ENCODE measurements at regions not wholly inside any gene's neighbourhood (a gene's known extent, or its start where the extent isn't known, plus 50 kb on each side); places are given as distances from the start of the nearest gene placed in this dataset.

GRCh38 chr16:60318486-60318885, 1584.4 kb upstream of the GOT2 start:
- Mint-ChIP-seq H3K36me3 (peaks cover 0 to 3% (median 0%) of the 10 kb centered on the region in 3 donors), H3K4me3 (no peak overlapping the region), H3K9me3 (peaks cover 5 to 58% (median 23%) of the 10 kb centered on the region in 6 donors), H3K27me3 (ENCODE audit: low read depth in 3 of 3) (peaks cover 0 to 2% (median under 1%) of the 10 kb centered on the region in 3 donors), H3K4me1 (no peaks in the 10 kb centered on the region), H3K27ac (no peak overlapping the region)
- DNase-seq, result no peak

- no peak for DNase-seq
- Mint-ChIP-seq H3K4me3 (no peak overlapping the region), H3K27me3 (ENCODE audit: low read depth in 3 of 3) (peaks cover 0 to 2% (median 1%) of the 10 kb centered on the region in 3 donors), H3K27ac (no peak overlapping the region), H3K9me3 (peaks cover 11 to 59% (median 28%) of the 10 kb centered on the region in 6 donors), H3K36me3 (peaks cover 0 to 3% (median 0%) of the 10 kb centered on the region in 3 donors), H3K4me1 (no peaks in the 10 kb centered on the region)
Observed at GRCh38 chr16:60310846-60311445, 1576.8 kb upstream of the GOT2 start.

- no peaks in the 10 kb centered on the region for H3K4me1 Mint-ChIP-seq
- peaks cover 13 to 68% (median 33%) of the 10 kb centered on the region in 6 donors for H3K9me3 Mint-ChIP-seq
- no peak overlapping the region for H3K27ac Mint-ChIP-seq
- H3K27me3 Mint-ChIP-seq (ENCODE audit: low read depth in 3 of 3), result peaks cover 0 to 2% (median 1%) of the 10 kb centered on the region in 3 donors
- H3K36me3 Mint-ChIP-seq, result peaks cover 0 to 3% (median 0%) of the 10 kb centered on the region in 3 donors
- H3K4me3 Mint-ChIP-seq, result no peak overlapping the region
- no peak for DNase-seq
Observed at GRCh38 chr16:60304720-60305119, 1570.6 kb upstream of the GOT2 start.

GRCh38 chr16:60304066-60304465, 1570.0 kb upstream of the GOT2 start:
- Mint-ChIP-seq H3K9me3 (peaks cover 13 to 67% (median 31%) of the 10 kb centered on the region in 6 donors), H3K4me3 (no peak overlapping the region)

GRCh38 chr16:60302676-60303075, 1568.6 kb upstream of the GOT2 start:
- no peak overlapping the region for H3K4me3 Mint-ChIP-seq
- peaks cover 0 to 3% (median 0%) of the 10 kb centered on the region in 3 donors for H3K36me3 Mint-ChIP-seq
- H3K27me3 Mint-ChIP-seq (ENCODE audit: low read depth in 3 of 3), result peaks cover 0 to 2% (median 0%) of the 10 kb centered on the region in 3 donors
- H3K4me1 Mint-ChIP-seq, result no peaks in the 10 kb centered on the region
- peaks cover 11 to 55% (median 24%) of the 10 kb centered on the region in 6 donors for H3K9me3 Mint-ChIP-seq
- DNase-seq, result no peak
- H3K27ac Mint-ChIP-seq, result no peak overlapping the region

More at GRCh38 chr16:60304066-60304465, 1570.0 kb upstream of the GOT2 start:
- DNase-seq, result no peak
- peaks cover 0 to 2% (median 1%) of the 10 kb centered on the region in 3 donors for H3K27me3 Mint-ChIP-seq (ENCODE audit: low read depth in 3 of 3)
- H3K36me3 Mint-ChIP-seq, result peaks cover 0 to 3% (median 0%) of the 10 kb centered on the region in 3 donors
- H3K4me1 Mint-ChIP-seq, result no peaks in the 10 kb centered on the region
- no peak overlapping the region for H3K27ac Mint-ChIP-seq

- Mint-ChIP-seq H3K4me1 (no peaks in the 10 kb centered on the region), H3K4me3 (no peak overlapping the region), H3K27me3 (ENCODE audit: low read depth in 3 of 3) (peaks cover 0 to 2% (median 0%) of the 10 kb centered on the region in 3 donors)
Observed at GRCh38 chr16:60302261-60302660, 1568.1 kb upstream of the GOT2 start.

GRCh38 chr16:60299241-60299776, 1565.2 kb upstream of the GOT2 start:
- Mint-ChIP-seq H3K4me1 (no peaks in the 10 kb centered on the region), H3K9me3 (peaks cover 12 to 54% (median 19%) of the 10 kb centered on the region in 6 donors), H3K27ac (no peak overlapping the region), H3K27me3 (ENCODE audit: low read depth in 3 of 3) (peaks cover 0 to 3% (median 0%) of the 10 kb centered on the region in 3 donors), H3K4me3 (no peak overlapping the region), H3K36me3 (peaks cover 0 to 3% (median 0%) of the 10 kb centered on the region in 3 donors)
- DNase-seq, result no peak

More at GRCh38 chr16:60302261-60302660, 1568.1 kb upstream of the GOT2 start:
- no peak for DNase-seq
- Mint-ChIP-seq H3K36me3 (peaks cover 0 to 3% (median 0%) of the 10 kb centered on the region in 3 donors), H3K9me3 (peaks cover 12 to 57% (median 25%) of the 10 kb centered on the region in 6 donors), H3K27ac (no peak overlapping the region)

GRCh38 chr16:60295451-60295850, 1561.3 kb upstream of the GOT2 start:
- H3K4me1 Mint-ChIP-seq, result no peaks in the 10 kb centered on the region
- H3K4me3 Mint-ChIP-seq, result no peak overlapping the region
- DNase-seq, result no peak
- no peaks in the 10 kb centered on the region for H3K36me3 Mint-ChIP-seq
- H3K27me3 Mint-ChIP-seq (ENCODE audit: low read depth in 3 of 3), result peaks cover 0 to 2% (median 0%) of the 10 kb centered on the region in 3 donors
- peaks cover 3 to 31% (median 8%) of the 10 kb centered on the region in 6 donors for H3K9me3 Mint-ChIP-seq
- no peak overlapping the region for H3K27ac Mint-ChIP-seq

- Mint-ChIP-seq H3K27me3 (ENCODE audit: low read depth in 3 of 3) (peaks cover 0 to 3% (median 2%) of the 10 kb centered on the region in 3 donors), H3K9me3 (peaks cover 0 to 33% (median 5%) of the 10 kb centered on the region in 6 donors), H3K27ac (no peak overlapping the region), H3K4me3 (no peak overlapping the region), H3K36me3 (no peaks in the 10 kb centered on the region), H3K4me1 (no peaks in the 10 kb centered on the region)
- no peak for DNase-seq
Observed at GRCh38 chr16:60285794-60286193, 1551.7 kb upstream of the GOT2 start.

GRCh38 chr16:60279061-60279665, 1545.0 kb upstream of the GOT2 start:
- H3K27ac Mint-ChIP-seq, result no peak overlapping the region
- H3K9me3 Mint-ChIP-seq, result peaks cover 4 to 44% (median 11%) of the 10 kb centered on the region in 6 donors
- no peaks in the 10 kb centered on the region for H3K4me1 Mint-ChIP-seq
- DNase-seq, result no peak
- peaks cover 0 to 2% (median 0%) of the 10 kb centered on the region in 3 donors for H3K27me3 Mint-ChIP-seq (ENCODE audit: low read depth in 3 of 3)
- H3K36me3 Mint-ChIP-seq, result no peaks in the 10 kb centered on the region
- no peak overlapping the region for H3K4me3 Mint-ChIP-seq

GRCh38 chr16:60274431-60275019, 1540.4 kb upstream of the GOT2 start:
- Mint-ChIP-seq H3K36me3 (no peaks in the 10 kb centered on the region), H3K27ac (no peak overlapping the region)
- DNase-seq, result no peak

GRCh38 chr16:60271781-60272180, 1537.7 kb upstream of the GOT2 start:
- peaks cover 0 to 2% (median 0%) of the 10 kb centered on the region in 3 donors for H3K27me3 Mint-ChIP-seq (ENCODE audit: low read depth in 3 of 3)
- H3K4me3 Mint-ChIP-seq, result no peak overlapping the region
- H3K4me1 Mint-ChIP-seq, result no peaks in the 10 kb centered on the region
- H3K9me3 Mint-ChIP-seq, result peaks cover 6 to 42% (median 12%) of the 10 kb centered on the region in 6 donors
- H3K36me3 Mint-ChIP-seq, result no peaks in the 10 kb centered on the region
- DNase-seq, result no peak
- H3K27ac Mint-ChIP-seq, result no peak overlapping the region

More at GRCh38 chr16:60274431-60275019, 1540.4 kb upstream of the GOT2 start:
- Mint-ChIP-seq H3K4me3 (no peak overlapping the region), H3K27me3 (ENCODE audit: low read depth in 3 of 3) (peaks cover 0 to 2% (median 0%) of the 10 kb centered on the region in 3 donors), H3K4me1 (no peaks in the 10 kb centered on the region), H3K9me3 (peaks cover 9 to 50% (median 18%) of the 10 kb centered on the region in 6 donors)

GRCh38 chr16:60271025-60271771, 1537.1 kb upstream of the GOT2 start:
- peaks cover 5 to 43% (median 13%) of the 10 kb centered on the region in 6 donors for H3K9me3 Mint-ChIP-seq
- peaks cover 0 to 2% (median 0%) of the 10 kb centered on the region in 3 donors for H3K27me3 Mint-ChIP-seq (ENCODE audit: low read depth in 3 of 3)
- DNase-seq, result no peak
- H3K27ac Mint-ChIP-seq, result no peak overlapping the region
- no peaks in the 10 kb centered on the region for H3K36me3 Mint-ChIP-seq
- H3K4me1 Mint-ChIP-seq, result no peaks in the 10 kb centered on the region
- no peak overlapping the region for H3K4me3 Mint-ChIP-seq
